GM18517 (cell line): ENCODE measurements at regions not wholly inside any gene's neighbourhood (a gene's known extent, or its start where the extent isn't known, plus 50 kb on each side); places are given as distances from the start of the nearest gene placed in this dataset.
"Not testable (repeated sequence)": the region's sequence is repeated elsewhere in the genome, so short reads cannot be mapped to it uniquely, and the experiment has no call there.

Source experiments
- ATAC-seq: cut with Tn5 transposase; IDR thresholded peaks from one replicate; pipeline ENCODE4 v1.9.1; 2021; ENCODE audit warnings: mild to moderate bottlenecking, moderate library complexity; ENCODE audit not compliant: unreplicated experiment

- ATAC-seq, result not testable (repeated sequence)
Observed at GRCh38 chr2:90360731-90361035, 1669.2 kb downstream of the RPIA start.
